ENCODE measurements at regions not wholly inside any gene's neighbourhood (a gene's known extent, or its start where the extent isn't known, plus 50 kb on each side); places are given as distances from the start of the nearest gene placed in this dataset.

GRCh38 chr10:78716043-78716660, 352.6 kb upstream of the ZMIZ1 start:
- Histone ChIP-seq H3K36me3 (ENCODE audit: control insufficient read depth, insufficient read depth, low read length) (no peaks in the 10 kb centered on the region), H3K4me3 (ENCODE audit: low read depth, low read length) (no peak overlapping the region), H3K27me3 (ENCODE audit: control insufficient read depth, insufficient read depth, low read length) (no peaks in the 10 kb centered on the region), H3K27ac (ENCODE audit: low read depth, low read length) (no peak overlapping the region), H3K9me3 (ENCODE audit: control insufficient read depth, insufficient read depth, low read length) (no peaks in the 10 kb centered on the region), H3K4me1 (ENCODE audit: control insufficient read depth, insufficient read depth, low read length) (peaks cover 7% of the 10 kb centered on the region; the same call in 1 of the 2 replicates), H3K9ac (ENCODE audit: low read depth, low read length) (no peak overlapping the region)

GRCh38 chr10:78717200-78717599, 351.6 kb upstream of the ZMIZ1 start:
- no peak overlapping the region for H3K4me3 ChIP-seq (ENCODE audit: low read depth, low read length)
- H3K9ac ChIP-seq (ENCODE audit: low read depth, low read length): no peak overlapping the region
- H3K9me3 ChIP-seq (ENCODE audit: control insufficient read depth, insufficient read depth, low read length): no peaks in the 10 kb centered on the region
- no peaks in the 10 kb centered on the region for H3K27me3 ChIP-seq (ENCODE audit: control insufficient read depth, insufficient read depth, low read length)
- no peak overlapping the region for H3K27ac ChIP-seq (ENCODE audit: low read depth, low read length)
- H3K36me3 ChIP-seq (ENCODE audit: control insufficient read depth, insufficient read depth, low read length): no peaks in the 10 kb centered on the region
- peaks cover 7% of the 10 kb centered on the region; the same call in 1 of the 2 replicates for H3K4me1 ChIP-seq (ENCODE audit: control insufficient read depth, insufficient read depth, low read length)

- H3K27ac ChIP-seq (ENCODE audit: low read depth, low read length): no peak overlapping the region
- H3K9ac ChIP-seq (ENCODE audit: low read depth, low read length): no peak overlapping the region
- no peaks in the 10 kb centered on the region for H3K36me3 ChIP-seq (ENCODE audit: control insufficient read depth, insufficient read depth, low read length)
- H3K9me3 ChIP-seq (ENCODE audit: control insufficient read depth, insufficient read depth, low read length): no peaks in the 10 kb centered on the region
- no peaks in the 10 kb centered on the region for H3K27me3 ChIP-seq (ENCODE audit: control insufficient read depth, insufficient read depth, low read length)
- peaks cover 7% of the 10 kb centered on the region; the same call in 1 of the 2 replicates for H3K4me1 ChIP-seq (ENCODE audit: control insufficient read depth, insufficient read depth, low read length)
- no peak overlapping the region for H3K4me3 ChIP-seq (ENCODE audit: low read depth, low read length)
These were observed 350.7 kb upstream of the ZMIZ1 start for GRCh38 chr10:78718032-78718572.

- no peak overlapping the region for H3K4me3 ChIP-seq (ENCODE audit: low read depth, low read length)
- peaks cover 3% of the 10 kb centered on the region; the same call in 1 of the 2 replicates for H3K27me3 ChIP-seq (ENCODE audit: control insufficient read depth, insufficient read depth, low read length)
- no peaks in the 10 kb centered on the region for H3K9me3 ChIP-seq (ENCODE audit: control insufficient read depth, insufficient read depth, low read length)
- H3K4me1 ChIP-seq (ENCODE audit: control insufficient read depth, insufficient read depth, low read length): peaks cover 7% of the 10 kb centered on the region; the same call in 1 of the 2 replicates
- H3K27ac ChIP-seq (ENCODE audit: low read depth, low read length): no peak overlapping the region
- no peaks in the 10 kb centered on the region for H3K36me3 ChIP-seq (ENCODE audit: control insufficient read depth, insufficient read depth, low read length)
- H3K9ac ChIP-seq (ENCODE audit: low read depth, low read length): no peak overlapping the region
These were observed 349.5 kb upstream of the ZMIZ1 start for GRCh38 chr10:78719276-78719675.

DNA sequence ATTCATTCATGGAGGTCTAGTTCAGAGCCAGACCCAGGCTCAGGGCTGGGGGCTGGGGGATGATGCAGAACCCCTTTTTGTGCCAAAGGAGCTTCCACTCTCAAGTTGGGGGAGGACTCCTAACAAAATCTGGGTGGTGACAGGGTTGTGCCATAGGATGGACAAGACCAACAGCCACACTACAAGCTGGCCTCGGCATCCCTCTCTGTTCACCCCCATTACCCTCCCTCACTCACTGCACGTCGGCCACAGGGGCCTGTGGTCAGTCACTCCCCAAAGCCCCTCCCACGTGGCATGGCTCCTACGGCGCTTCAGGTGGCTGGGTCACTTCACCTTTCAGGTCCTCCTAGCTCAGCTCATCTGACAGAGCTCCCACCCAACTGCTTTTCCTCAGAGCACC, 348.7 kb upstream of the ZMIZ1 start:
- Histone ChIP-seq H3K9me3 (ENCODE audit: control insufficient read depth, insufficient read depth, low read length) (no peaks in the 10 kb centered on the region), H3K4me1 (ENCODE audit: control insufficient read depth, insufficient read depth, low read length) (peaks cover 7% of the 10 kb centered on the region; the same call in 1 of the 2 replicates), H3K36me3 (ENCODE audit: control insufficient read depth, insufficient read depth, low read length) (no peaks in the 10 kb centered on the region), H3K27ac (ENCODE audit: low read depth, low read length) (no peak overlapping the region), H3K9ac (ENCODE audit: low read depth, low read length) (no peak overlapping the region), H3K27me3 (ENCODE audit: control insufficient read depth, insufficient read depth, low read length) (peaks cover 3% of the 10 kb centered on the region; the same call in 1 of the 2 replicates), H3K4me3 (ENCODE audit: low read depth, low read length) (no peak overlapping the region)

DNA sequence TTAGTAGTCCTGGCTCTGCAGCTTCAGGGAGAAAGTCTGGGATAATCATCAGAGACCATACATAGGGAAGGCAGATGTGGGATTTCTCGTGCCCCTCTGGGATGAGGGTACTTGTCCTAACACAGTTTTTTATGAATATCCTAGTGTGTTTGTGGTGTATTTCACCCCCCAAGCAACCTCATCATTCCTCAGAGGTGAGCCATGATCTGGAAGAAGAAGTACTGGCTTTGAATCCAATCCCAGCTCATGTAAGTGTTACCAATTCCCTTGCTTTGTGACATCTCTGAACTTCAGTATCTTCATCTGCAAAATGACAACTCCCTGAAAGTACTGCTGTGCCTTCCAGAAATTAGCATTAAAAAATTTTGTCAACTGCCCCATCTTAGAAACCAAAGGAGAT, 347.5 kb upstream of the ZMIZ1 start:
- no peaks in the 10 kb centered on the region for H3K9me3 ChIP-seq (ENCODE audit: control insufficient read depth, insufficient read depth, low read length)
- H3K36me3 ChIP-seq (ENCODE audit: control insufficient read depth, insufficient read depth, low read length): no peaks in the 10 kb centered on the region
- no peak overlapping the region for H3K9ac ChIP-seq (ENCODE audit: low read depth, low read length)
- peaks cover 7% of the 10 kb centered on the region; the same call in 1 of the 2 replicates for H3K4me1 ChIP-seq (ENCODE audit: control insufficient read depth, insufficient read depth, low read length)
- H3K27me3 ChIP-seq (ENCODE audit: control insufficient read depth, insufficient read depth, low read length): peaks cover 3% of the 10 kb centered on the region; the same call in 1 of the 2 replicates
- H3K27ac ChIP-seq (ENCODE audit: low read depth, low read length): no peak overlapping the region
- H3K4me3 ChIP-seq (ENCODE audit: low read depth, low read length): no peak overlapping the region

GRCh38 chr10:78724846-78725245, 343.9 kb upstream of the ZMIZ1 start:
- H3K27me3 ChIP-seq (ENCODE audit: control insufficient read depth, insufficient read depth, low read length): peaks cover 3% of the 10 kb centered on the region; the same call in 1 of the 2 replicates
- H3K4me3 ChIP-seq (ENCODE audit: low read depth, low read length): no peak overlapping the region
- H3K4me1 ChIP-seq (ENCODE audit: control insufficient read depth, insufficient read depth, low read length): no peaks in the 10 kb centered on the region
- H3K9me3 ChIP-seq (ENCODE audit: control insufficient read depth, insufficient read depth, low read length): no peaks in the 10 kb centered on the region
- no peak overlapping the region for H3K27ac ChIP-seq (ENCODE audit: low read depth, low read length)
- no peak overlapping the region for H3K9ac ChIP-seq (ENCODE audit: low read depth, low read length)
- no peaks in the 10 kb centered on the region for H3K36me3 ChIP-seq (ENCODE audit: control insufficient read depth, insufficient read depth, low read length)

GRCh38 chr10:78726171-78726570, 342.6 kb upstream of the ZMIZ1 start:
- H3K9ac ChIP-seq (ENCODE audit: low read depth, low read length): no peak overlapping the region
- no peak overlapping the region for H3K27ac ChIP-seq (ENCODE audit: low read depth, low read length)
- H3K27me3 ChIP-seq (ENCODE audit: control insufficient read depth, insufficient read depth, low read length): peaks cover 3% of the 10 kb centered on the region; the same call in 1 of the 2 replicates
- H3K9me3 ChIP-seq (ENCODE audit: control insufficient read depth, insufficient read depth, low read length): no peaks in the 10 kb centered on the region
- H3K4me3 ChIP-seq (ENCODE audit: low read depth, low read length): no peak overlapping the region
- no peaks in the 10 kb centered on the region for H3K36me3 ChIP-seq (ENCODE audit: control insufficient read depth, insufficient read depth, low read length)
- H3K4me1 ChIP-seq (ENCODE audit: control insufficient read depth, insufficient read depth, low read length): no peaks in the 10 kb centered on the region

DNA sequence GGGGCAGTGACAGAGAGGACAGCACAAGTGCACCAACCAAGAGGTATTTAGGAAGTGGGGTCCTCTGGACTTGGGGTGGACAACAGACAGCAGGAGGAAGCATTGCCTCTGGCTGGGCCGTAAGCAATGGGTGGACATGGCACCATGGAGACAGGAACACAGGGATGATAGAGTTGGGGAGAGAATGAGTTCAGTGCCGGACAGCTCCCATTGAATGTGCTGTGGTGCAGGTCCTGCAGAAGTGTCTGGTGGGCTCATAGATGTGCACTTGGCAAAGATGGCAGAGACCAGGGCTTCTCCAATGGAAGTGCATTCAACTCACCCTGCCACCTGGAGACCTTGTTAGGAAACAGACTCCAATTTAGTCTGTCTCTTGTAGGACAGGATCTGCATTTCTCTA, 341.5 kb upstream of the ZMIZ1 start:
- H3K27ac ChIP-seq (ENCODE audit: low read depth, low read length): no peak overlapping the region

DNA sequence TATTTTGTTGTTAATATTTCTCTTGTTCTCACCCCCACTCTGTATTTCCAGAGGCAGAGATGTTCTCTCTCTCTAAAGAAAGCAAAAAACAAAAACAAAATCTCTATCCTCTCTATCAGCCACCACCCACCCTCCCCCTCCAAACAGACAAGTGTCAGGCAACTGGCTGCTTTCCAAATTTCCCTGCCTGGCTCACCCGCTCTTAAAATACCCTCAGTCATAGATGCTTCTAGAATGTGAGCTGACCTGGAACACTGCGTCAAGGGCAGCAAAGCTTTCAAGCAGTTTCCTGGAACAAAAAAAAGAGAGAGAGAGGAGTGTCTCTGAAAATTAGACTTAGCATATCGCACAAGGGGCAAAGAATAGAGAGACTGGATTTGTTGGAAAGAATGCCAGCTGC, 341.0 kb upstream of the ZMIZ1 start:
- Histone ChIP-seq H3K4me3 (ENCODE audit: low read depth, low read length) (no peak overlapping the region), H3K9me3 (ENCODE audit: control insufficient read depth, insufficient read depth, low read length) (no peaks in the 10 kb centered on the region), H3K36me3 (ENCODE audit: control insufficient read depth, insufficient read depth, low read length) (no peaks in the 10 kb centered on the region), H3K27me3 (ENCODE audit: control insufficient read depth, insufficient read depth, low read length) (peaks cover 3% of the 10 kb centered on the region; the same call in 1 of the 2 replicates), H3K9ac (ENCODE audit: low read depth, low read length) (no peak overlapping the region), H3K27ac (ENCODE audit: low read depth, low read length) (no peak overlapping the region), H3K4me1 (ENCODE audit: control insufficient read depth, insufficient read depth, low read length) (no peaks in the 10 kb centered on the region)

More for the DNA sequence above, 341.5 kb upstream of the ZMIZ1 start:
- Histone ChIP-seq H3K9me3 (ENCODE audit: control insufficient read depth, insufficient read depth, low read length) (no peaks in the 10 kb centered on the region), H3K4me3 (ENCODE audit: low read depth, low read length) (no peak overlapping the region), H3K36me3 (ENCODE audit: control insufficient read depth, insufficient read depth, low read length) (no peaks in the 10 kb centered on the region), H3K27me3 (ENCODE audit: control insufficient read depth, insufficient read depth, low read length) (peaks cover 3% of the 10 kb centered on the region; the same call in 1 of the 2 replicates), H3K9ac (ENCODE audit: low read depth, low read length) (no peak overlapping the region), H3K4me1 (ENCODE audit: control insufficient read depth, insufficient read depth, low read length) (no peaks in the 10 kb centered on the region)

DNA sequence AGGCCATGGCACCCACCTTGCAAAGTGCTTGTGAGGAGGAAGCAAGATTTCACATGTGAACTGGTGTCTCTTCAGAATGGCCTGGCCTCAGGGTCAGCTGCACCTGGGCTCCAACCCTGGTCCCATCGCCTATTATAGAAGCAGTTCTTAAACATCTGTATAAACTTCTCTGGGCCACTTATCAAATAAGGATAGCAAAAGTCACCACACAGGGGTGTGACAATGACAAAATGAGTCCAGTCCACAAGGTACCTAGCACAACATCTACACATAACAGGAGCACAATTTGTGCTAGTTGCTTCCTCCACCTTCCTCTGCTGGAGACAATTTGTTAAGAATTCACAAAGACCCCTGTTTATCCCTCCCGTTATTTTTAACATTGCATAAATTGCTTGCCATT, 340.6 kb upstream of the ZMIZ1 start:
- H3K4me3 ChIP-seq (ENCODE audit: low read depth, low read length): no peak overlapping the region
- H3K4me1 ChIP-seq (ENCODE audit: control insufficient read depth, insufficient read depth, low read length): no peaks in the 10 kb centered on the region
- H3K36me3 ChIP-seq (ENCODE audit: control insufficient read depth, insufficient read depth, low read length): no peaks in the 10 kb centered on the region
- no peak overlapping the region for H3K27ac ChIP-seq (ENCODE audit: low read depth, low read length)
- H3K9me3 ChIP-seq (ENCODE audit: control insufficient read depth, insufficient read depth, low read length): no peaks in the 10 kb centered on the region
- peaks cover 3% of the 10 kb centered on the region; the same call in 1 of the 2 replicates for H3K27me3 ChIP-seq (ENCODE audit: control insufficient read depth, insufficient read depth, low read length)
- no peak overlapping the region for H3K9ac ChIP-seq (ENCODE audit: low read depth, low read length)
